ENCODE measurements at regions not wholly inside any gene's neighbourhood (a gene's known extent, or its start where the extent isn't known, plus 50 kb on each side); places are given as distances from the start of the nearest gene placed in this dataset.

DNA sequence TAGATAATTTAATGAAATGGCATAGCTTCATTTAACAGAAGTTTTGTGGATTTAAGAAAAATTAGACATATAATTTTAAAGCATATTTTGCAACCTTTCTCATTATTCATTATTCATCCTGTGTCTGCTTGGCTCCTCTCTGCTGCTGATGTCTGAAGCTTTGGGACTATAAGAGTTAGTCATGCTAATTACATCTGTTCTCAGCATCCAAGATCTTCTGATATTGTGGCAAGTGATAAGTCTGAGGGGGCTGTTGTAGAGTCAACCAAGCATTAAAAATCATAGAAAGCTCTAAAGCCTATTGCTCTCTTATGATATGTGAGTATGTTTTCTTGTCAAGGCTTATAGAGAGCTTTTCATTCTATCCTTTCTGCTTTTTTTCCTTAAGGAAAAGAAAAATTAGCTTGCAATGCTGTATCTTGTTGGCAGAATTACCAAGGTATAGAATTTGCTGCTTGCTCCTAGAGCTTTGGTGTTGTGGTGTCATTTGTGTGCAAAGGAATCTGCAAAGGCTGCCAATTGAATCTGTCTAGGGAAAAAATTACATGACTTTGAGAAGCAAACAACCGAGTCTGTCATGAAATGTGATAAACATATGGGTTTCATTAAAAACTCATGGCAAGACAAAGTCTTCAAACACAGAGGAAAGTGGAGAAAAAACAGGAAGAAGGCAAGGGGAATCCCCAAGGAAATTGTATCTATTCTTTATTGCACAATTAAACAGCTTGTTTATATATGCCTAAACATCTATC is 156.1 kb upstream of the DAB2 start:
- DNase-seq (ENCODE audit: extremely low spot score): no peak
- WGBS: 10% methylated on average over 1 of the region's 1 CpG
- no peak overlapping the region for H3K27ac ChIP-seq (ENCODE audit: low read depth)
- no peak overlapping the region for H3K4me3 ChIP-seq (ENCODE audit: low read depth, low read length)
- H3K4me1 ChIP-seq (ENCODE audit: insufficient read depth): no peaks in the 10 kb centered on the region
- no peaks in the 10 kb centered on the region for H3K36me3 ChIP-seq (ENCODE audit: insufficient read depth)

DNA sequence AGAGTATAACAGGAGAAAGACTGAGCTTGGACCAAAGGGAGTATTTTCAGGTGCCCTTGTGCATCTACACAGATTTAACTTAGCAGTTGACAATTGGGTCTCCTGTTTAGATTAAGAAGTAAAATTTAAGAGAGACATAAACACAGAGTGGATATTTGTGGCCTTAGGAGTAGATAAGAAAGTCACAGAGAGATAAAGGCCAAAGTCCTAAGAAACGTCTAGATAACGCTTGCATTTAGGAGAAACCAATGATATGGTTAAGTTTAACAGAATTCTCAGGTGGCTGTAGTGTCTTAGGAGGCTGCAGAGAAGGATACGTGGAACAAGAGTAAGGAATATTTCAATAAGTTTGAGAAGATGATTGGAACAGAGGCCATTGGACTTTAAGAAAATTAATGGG is 155.0 kb upstream of the DAB2 start:
- no peaks in the 10 kb centered on the region for H3K36me3 ChIP-seq (ENCODE audit: insufficient read depth)
- WGBS: 72% methylated on average over 3 of the region's 3 CpGs
- H3K4me3 ChIP-seq (ENCODE audit: low read depth, low read length): no peak overlapping the region
- peak overlapping the region; percentile 10 for H3K27ac ChIP-seq (ENCODE audit: low read depth)
- H3K4me1 ChIP-seq (ENCODE audit: insufficient read depth): no peaks in the 10 kb centered on the region
- no peak for DNase-seq (ENCODE audit: extremely low spot score)

DNA sequence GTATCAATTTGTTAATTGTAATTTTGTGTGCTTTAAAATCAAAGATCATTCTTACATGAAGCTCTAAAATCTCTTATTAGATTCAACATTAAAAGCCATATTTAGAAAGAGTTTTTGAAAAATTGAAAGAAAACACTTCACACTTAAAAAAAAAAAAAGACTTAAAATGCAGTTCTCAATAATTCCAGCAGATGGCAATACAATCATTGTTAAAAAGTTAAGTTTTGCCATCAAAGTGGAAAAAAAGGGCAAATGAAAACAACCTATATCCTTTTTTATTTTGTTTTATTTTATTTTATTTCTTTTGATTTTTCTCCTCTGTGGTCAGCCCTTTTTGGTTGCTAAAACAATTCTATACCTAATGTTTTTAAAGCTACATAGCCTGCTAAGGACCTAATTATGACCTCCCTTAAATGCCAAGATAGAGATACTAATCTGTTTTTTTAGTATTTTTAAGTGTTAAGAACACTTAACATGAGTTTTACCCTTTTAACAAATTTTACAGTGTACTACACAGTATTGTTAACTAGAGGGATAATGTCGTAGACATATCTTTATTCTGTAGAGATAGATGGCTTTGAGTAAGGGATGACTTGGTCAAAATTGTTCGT is 154.2 kb upstream of the DAB2 start:
- Histone ChIP-seq H3K4me1 (ENCODE audit: insufficient read depth) (no peaks in the 10 kb centered on the region), H3K4me3 (ENCODE audit: low read depth, low read length) (no peak overlapping the region), H3K27ac (ENCODE audit: low read depth) (peak overlapping the region; percentile 10), H3K36me3 (ENCODE audit: insufficient read depth) (no peaks in the 10 kb centered on the region)
- no peak for DNase-seq (ENCODE audit: extremely low spot score)
- WGBS: 85% methylated on average over 2 of the region's 2 CpGs

DNA sequence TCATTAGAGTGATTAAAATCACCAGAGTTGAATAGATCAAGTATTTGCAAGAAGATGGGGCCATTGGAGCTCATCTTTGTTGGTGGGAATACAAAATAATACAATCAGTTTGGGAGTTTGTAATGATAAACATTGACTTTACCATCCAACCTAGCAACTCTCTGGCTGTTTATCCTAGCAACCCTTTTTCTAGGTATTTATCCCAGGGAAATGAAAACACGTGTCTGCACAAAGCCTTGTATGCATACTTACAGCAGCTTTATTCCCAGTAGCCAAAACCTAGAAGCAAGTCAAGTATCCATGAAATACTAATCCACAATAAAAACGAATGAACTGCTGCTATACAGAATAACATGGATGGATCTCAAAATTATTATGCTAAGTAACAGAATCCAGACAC is 152.7 kb upstream of the DAB2 start:
- no peak for DNase-seq (ENCODE audit: extremely low spot score)
- Histone ChIP-seq H3K36me3 (ENCODE audit: insufficient read depth) (no peaks in the 10 kb centered on the region), H3K4me1 (ENCODE audit: insufficient read depth) (no peaks in the 10 kb centered on the region), H3K4me3 (ENCODE audit: low read depth, low read length) (no peak overlapping the region), H3K27ac (ENCODE audit: low read depth) (no peak overlapping the region)
- WGBS: 28% methylated on average over 2 of the region's 2 CpGs

DNA sequence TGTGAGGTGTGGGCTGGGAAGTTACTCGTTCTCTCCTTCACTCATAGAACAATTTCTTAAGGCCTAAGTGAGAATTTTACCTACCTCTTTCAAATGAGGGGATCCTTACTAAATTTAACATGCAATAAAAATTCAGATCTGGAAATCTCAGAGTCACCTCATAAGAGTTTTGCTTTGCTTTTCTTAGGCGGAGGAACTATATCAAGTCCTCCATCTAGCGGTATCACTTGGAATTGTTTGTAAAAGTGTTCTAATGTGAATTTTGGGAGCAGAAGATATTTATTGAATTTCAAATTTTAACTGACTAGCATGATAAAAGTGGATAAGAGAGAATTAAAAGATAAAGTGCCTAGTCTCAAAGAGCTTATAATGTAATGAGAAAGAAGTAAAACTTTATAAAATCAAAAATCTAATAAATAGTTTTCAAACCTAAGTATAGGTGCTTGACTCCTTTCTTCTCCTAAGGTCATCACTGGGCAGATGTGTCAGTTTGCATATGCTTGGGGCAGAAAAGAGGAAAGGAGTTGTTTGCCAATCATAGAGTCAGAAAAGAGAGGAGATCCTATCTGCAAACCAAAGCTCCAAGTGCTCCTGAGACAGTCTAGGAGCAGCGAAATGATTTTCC is 145.7 kb upstream of the DAB2 start:
- 31% methylated on average over 4 of the region's 4 CpGs for WGBS
- H3K4me3 ChIP-seq (ENCODE audit: low read depth, low read length): no peak overlapping the region
- no peaks in the 10 kb centered on the region for H3K4me1 ChIP-seq (ENCODE audit: insufficient read depth)
- no peaks in the 10 kb centered on the region for H3K36me3 ChIP-seq (ENCODE audit: insufficient read depth)
- peak; percentile 36 for DNase-seq (ENCODE audit: extremely low spot score)
- no peak overlapping the region for H3K27ac ChIP-seq (ENCODE audit: low read depth)

DNA sequence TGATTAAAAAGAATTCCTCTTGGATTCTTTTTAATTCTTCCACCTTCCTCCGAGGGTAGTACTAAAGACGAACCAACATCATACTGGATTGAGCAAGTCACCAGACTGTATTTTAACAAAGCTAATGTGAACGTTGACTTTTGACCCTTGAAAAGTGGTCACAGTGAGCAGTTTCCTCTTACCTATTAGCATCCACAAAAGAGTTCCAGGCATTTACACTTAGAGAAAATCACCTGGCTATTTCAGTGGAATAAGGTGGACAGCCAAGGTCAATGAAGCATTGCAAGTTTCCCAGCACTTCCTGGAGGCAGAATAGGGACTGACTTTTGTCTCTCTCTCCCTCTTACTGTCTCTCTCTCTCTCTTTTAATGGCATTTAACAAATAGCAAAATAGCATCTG is 145.1 kb upstream of the DAB2 start:
- DNase-seq (ENCODE audit: extremely low spot score): no peak
- Histone ChIP-seq H3K27ac (ENCODE audit: low read depth) (no peak overlapping the region), H3K4me1 (ENCODE audit: insufficient read depth) (no peaks in the 10 kb centered on the region), H3K4me3 (ENCODE audit: low read depth, low read length) (no peak overlapping the region), H3K36me3 (ENCODE audit: insufficient read depth) (no peaks in the 10 kb centered on the region)
- WGBS: 59% methylated on average over 3 of the region's 3 CpGs

DNA sequence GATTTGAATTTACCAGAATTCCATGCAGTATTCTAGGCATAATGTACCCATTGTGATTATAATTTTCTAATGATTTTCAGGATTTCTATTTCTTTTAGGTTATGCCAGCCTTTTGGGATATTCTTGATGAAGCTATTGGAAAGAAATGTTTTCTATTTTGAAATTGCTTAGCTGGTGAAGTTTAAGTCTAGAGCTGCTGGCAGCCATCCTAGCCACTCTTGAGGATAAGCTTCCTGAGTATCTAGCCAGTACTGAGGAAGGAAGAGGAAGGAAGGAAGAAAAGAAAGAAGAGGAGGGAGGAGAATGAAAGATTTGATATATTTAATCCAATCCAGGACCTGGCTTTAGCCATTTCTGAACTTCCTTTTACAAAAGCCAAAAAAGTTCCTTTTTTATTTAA is 142.1 kb upstream of the DAB2 start:
- no peaks in the 10 kb centered on the region for H3K36me3 ChIP-seq (ENCODE audit: insufficient read depth)
- H3K4me3 ChIP-seq (ENCODE audit: low read depth, low read length): no peak overlapping the region
- H3K27ac ChIP-seq (ENCODE audit: low read depth): no peak overlapping the region
- no peaks in the 10 kb centered on the region for H3K4me1 ChIP-seq (ENCODE audit: insufficient read depth)
- no peak for DNase-seq (ENCODE audit: extremely low spot score)

DNA sequence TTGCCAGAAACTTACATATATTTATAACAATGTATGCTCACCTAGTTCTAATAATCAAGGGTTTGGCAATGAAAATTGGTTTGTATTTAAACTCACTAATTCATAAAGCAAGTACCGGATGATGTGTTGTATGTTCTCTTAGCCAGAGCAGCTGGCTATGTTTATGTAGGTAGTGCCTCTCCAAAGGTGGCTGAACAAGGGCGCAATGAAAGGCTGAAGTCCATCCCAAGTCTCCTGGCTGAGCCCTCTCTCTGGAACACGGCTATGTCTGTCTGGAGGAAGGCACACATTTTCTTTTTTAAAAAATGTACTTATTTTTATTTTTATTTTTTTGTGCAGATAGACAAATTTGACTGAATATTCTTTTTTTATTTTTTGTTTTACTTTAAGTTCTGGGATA is 141.2 kb upstream of the DAB2 start:
- H3K27ac ChIP-seq (ENCODE audit: low read depth): no peak overlapping the region
- no peak for DNase-seq (ENCODE audit: extremely low spot score)
- H3K4me3 ChIP-seq (ENCODE audit: low read depth, low read length): no peak overlapping the region
- no peaks in the 10 kb centered on the region for H3K4me1 ChIP-seq (ENCODE audit: insufficient read depth)
- no peaks in the 10 kb centered on the region for H3K36me3 ChIP-seq (ENCODE audit: insufficient read depth)
- 89% methylated on average over 3 of the region's 3 CpGs for WGBS

DNA sequence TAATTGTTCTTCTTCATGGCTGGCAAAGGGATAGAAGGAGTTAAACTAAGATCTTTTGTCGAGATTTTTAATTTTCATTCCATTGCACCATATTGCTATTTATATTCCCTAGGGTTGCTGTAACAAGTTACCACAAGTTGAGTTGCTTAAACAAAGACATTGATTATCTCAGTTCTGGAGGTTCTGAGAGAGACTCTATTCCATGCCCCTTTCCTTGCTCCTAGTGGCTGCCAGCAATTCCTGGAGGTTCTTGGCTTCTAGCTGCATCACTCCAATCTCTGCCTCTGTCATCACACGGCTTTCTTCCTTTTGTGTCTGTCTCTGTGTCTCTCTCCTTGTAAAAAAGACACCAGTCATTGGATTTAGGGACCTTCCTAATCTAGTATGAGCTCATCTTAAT is 136.6 kb upstream of the DAB2 start:
- Histone ChIP-seq H3K27ac (ENCODE audit: low read depth) (no peak overlapping the region), H3K36me3 (ENCODE audit: insufficient read depth) (no peaks in the 10 kb centered on the region), H3K4me1 (ENCODE audit: insufficient read depth) (no peaks in the 10 kb centered on the region), H3K4me3 (ENCODE audit: low read depth, low read length) (no peak overlapping the region)
- DNase-seq (ENCODE audit: extremely low spot score): no peak
- 52% methylated on average over 2 of the region's 2 CpGs for WGBS

DNA sequence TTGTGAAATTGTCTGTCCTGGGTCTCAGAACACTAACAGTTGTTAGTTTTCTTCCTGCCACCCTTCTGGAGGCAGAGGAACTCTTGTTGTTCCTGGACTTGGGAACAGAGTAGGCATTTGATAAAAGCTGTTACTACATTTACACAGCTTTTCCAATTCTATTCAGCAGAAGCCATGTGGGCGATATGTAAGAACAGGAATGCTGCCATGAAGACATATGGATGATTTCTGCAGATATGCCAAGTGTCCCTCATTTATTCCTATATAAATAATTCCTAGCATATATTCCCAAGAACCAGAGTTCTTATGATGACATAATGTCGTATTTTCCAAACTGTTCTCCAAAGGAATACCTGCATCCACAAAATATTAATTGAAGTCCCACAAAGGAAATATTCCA is 135.9 kb upstream of the DAB2 start:
- 84% methylated on average over 2 of the region's 2 CpGs for WGBS
- Histone ChIP-seq H3K4me1 (ENCODE audit: insufficient read depth) (no peaks in the 10 kb centered on the region), H3K27ac (ENCODE audit: low read depth) (no peak overlapping the region), H3K36me3 (ENCODE audit: insufficient read depth) (no peaks in the 10 kb centered on the region), H3K4me3 (ENCODE audit: low read depth, low read length) (no peak overlapping the region)
- DNase-seq (ENCODE audit: extremely low spot score): no peak

DNA sequence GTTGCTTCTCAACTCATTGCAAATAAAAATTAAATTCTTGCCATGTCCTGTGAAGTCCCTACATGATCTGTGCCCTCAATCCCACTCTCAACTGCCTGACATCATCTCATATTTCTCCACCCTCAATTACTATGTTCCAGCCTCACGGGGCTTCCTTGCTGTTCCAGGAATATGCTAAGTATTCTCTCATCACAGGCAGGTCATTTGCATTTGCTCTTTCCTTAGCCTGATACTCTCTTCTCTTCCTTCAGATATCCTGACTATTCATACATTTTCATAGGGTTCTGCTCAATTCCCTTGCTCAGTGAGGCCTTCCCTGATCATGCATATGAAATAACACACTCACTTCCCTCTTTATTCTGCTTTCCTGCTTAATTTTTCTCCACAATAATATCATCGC is 135.1 kb upstream of the DAB2 start:
- Histone ChIP-seq H3K4me1 (ENCODE audit: insufficient read depth) (no peaks in the 10 kb centered on the region), H3K27ac (ENCODE audit: low read depth) (no peak overlapping the region), H3K4me3 (ENCODE audit: low read depth, low read length) (no peak overlapping the region), H3K36me3 (ENCODE audit: insufficient read depth) (no peaks in the 10 kb centered on the region)
- no peak for DNase-seq (ENCODE audit: extremely low spot score)
- WGBS: 86% methylated on average over 2 of the region's 2 CpGs

DNA sequence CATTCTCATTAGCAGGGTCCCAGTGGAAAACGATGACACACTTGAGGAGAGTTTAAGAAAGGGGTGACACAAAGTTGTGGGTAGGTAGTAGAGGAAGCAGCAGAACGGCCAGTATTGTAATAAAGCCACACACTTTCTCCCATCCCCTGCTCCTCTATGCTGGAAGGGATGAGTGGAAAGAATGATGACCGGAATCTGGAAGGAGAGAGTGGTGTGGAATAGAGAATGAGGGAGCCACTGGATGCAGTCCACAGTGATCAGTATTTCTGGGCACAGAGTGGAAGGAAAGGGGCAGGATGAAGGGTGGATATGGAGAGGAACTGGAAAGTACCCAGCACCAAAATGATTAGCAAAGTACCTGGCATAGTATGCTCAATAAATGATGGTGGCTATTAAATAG is 133.8 kb upstream of the DAB2 start:
- H3K36me3 ChIP-seq (ENCODE audit: insufficient read depth): no peaks in the 10 kb centered on the region
- no peak overlapping the region for H3K4me3 ChIP-seq (ENCODE audit: low read depth, low read length)
- H3K27ac ChIP-seq (ENCODE audit: low read depth): no peak overlapping the region
- 79% methylated on average over 3 of the region's 3 CpGs for WGBS
- DNase-seq (ENCODE audit: extremely low spot score): no peak
- no peaks in the 10 kb centered on the region for H3K4me1 ChIP-seq (ENCODE audit: insufficient read depth)

DNA sequence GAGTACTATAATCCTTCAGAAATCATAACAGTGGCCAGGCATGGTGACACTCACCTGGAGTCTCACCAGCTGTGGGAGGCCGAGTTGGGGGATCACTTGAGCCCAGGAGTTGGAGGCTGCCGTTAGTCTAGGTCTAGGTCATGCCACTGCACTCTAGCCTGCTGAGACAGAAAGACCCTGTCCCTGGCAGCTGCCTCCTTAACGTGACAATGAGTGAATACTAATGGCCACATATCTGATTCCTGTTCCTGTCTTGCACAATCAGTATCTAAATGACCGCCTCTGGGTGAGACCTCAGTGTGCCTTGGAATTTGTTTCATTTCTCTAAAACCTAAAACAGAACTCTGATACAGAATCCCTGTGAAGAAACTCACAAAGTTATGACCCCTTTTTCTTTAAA is 131.0 kb upstream of the DAB2 start:
- DNase-seq (ENCODE audit: extremely low spot score): no peak
- no peak overlapping the region for H3K27ac ChIP-seq (ENCODE audit: low read depth)
- WGBS: 80% methylated on average over 4 of the region's 4 CpGs
- no peaks in the 10 kb centered on the region for H3K36me3 ChIP-seq (ENCODE audit: insufficient read depth)
- no peak overlapping the region for H3K4me3 ChIP-seq (ENCODE audit: low read depth, low read length)
- no peaks in the 10 kb centered on the region for H3K4me1 ChIP-seq (ENCODE audit: insufficient read depth)

DNA sequence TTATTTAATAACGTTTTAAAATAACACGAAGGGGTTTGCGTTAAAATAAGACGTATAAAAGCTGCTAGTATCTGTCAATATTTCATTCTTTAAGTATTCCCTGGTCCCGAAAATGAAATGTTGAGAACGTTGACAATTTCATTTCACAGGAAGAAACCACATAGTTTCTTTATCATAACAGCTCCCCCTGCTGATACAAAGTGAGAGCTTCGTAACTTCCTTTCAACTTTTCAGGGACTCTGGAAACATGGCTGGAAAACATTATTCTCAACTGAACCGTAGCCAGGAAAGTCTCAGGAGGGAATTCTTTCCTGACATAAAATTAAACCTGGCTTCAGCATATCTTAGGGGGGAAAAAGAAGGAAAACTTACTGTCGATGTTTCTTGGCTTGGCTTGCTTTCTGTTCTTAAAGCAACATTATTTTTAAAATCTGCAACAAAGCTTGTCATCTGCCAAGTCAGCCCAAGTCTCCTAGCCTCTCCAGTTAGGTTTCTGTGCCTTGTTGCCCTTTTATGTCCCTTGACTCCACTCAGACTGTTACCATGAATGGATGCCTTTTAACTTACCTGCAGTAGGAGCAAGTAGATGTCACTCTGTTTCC is 122.9 kb upstream of the DAB2 start:
- H3K36me3 ChIP-seq (ENCODE audit: insufficient read depth): no peaks in the 10 kb centered on the region
- no peak overlapping the region for H3K27ac ChIP-seq (ENCODE audit: low read depth)
- DNase-seq (ENCODE audit: extremely low spot score): peak; percentile 76
- H3K4me3 ChIP-seq (ENCODE audit: low read depth, low read length): no peak overlapping the region
- no peaks in the 10 kb centered on the region for H3K4me1 ChIP-seq (ENCODE audit: insufficient read depth)
- WGBS: 1% methylated on average over 9 of the region's 9 CpGs
